HPDE6-E6E7 (cell line): ENCODE measurements at regions not wholly inside any gene's neighbourhood (a gene's known extent, or its start where the extent isn't known, plus 50 kb on each side); places are given as distances from the start of the nearest gene placed in this dataset.
A peak's percentile ranks its signal among the peaks of the same experiment; 100 is the strongest.
"Not testable (repeated sequence)": the region's sequence is repeated elsewhere in the genome, so short reads cannot be mapped to it uniquely, and the experiment has no call there.

Experiments used
- DNase-seq: peaks from one replicate; pipeline ENCODE4 v3.0.0; 2011; ENCODE audit warnings: missing footprints; ENCODE audit errors: extremely low spot score

DNA sequence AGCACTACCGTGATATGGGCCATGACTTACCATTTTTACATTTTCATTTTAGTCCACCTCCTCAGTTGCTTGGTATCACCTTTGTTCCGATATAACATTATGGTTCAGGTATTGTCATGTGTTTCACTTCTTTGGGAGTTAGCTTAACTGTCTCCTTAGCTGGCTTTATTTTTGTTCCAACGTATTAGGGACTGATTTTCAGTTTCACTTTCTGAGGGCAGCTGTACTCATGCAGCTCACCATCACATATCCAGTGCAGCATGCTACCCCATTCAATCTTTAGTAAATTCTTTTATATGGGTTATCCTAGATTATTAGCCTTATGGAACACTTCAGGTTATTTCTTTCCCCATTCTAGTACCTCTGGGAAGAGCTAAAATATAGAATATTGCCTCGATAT is 362.2 kb upstream of the IRAK1BP1 start:
- DNase-seq = no peak

DNA sequence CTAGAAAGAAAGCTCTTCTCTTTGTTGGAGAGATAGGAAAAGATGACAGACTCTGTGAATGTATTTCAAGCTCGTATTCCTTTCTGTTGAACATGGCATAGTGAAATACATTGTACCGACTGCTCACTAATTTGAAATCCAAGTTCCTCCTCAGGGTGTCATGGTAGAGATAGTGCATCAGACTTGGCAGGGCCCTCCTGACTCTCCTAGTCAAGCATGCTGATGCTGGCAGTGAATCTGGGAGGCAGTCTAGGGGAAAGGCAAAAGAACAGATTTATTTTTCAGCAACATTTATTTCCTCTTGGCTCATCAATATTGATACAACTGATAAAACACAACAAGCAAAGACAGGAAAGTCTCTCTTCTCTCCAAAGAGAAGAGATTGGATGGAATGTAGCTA is 356.3 kb upstream of the IRAK1BP1 start:
- DNase-seq = no peak

DNA sequence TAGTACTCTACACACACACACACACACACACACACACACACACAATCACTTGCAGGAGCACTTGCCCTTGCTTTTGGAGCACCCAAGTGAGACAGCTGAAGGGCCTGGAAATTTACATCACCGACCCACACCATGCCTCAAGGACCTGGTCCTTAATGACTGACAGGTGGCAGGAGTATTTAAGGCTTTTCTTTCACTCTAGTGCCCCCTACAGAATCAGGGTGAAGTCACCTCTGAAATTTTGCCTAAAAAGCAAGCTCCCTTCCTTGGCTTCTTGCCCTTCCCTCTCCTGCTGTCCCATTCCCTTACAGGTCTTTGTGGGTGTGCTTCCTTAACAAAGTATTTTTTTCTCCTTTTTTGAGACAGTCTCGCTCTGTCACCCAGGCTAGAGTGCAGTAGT is 353.5 kb upstream of the IRAK1BP1 start:
- DNase-seq = no peak

DNA sequence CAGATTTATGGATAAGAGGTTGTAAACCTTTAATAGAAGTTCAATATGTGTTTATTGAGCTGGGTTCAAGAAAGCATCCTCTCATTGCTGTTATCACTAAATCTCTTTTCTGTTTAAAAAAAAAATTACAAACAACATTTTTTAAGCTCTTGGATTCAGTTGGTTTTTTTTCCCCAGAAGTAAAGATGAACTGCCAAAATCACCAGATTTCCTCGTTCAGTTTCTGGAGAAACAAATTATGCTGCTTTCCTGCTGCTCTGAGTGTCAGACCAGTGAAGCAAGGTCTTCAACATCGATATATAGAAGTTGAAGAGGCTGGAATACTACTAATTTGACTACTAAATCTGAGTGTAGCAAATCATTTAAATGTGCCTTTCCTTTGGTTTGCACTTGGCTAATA is 352.1 kb upstream of the IRAK1BP1 start:
- DNase-seq = no peak

DNA sequence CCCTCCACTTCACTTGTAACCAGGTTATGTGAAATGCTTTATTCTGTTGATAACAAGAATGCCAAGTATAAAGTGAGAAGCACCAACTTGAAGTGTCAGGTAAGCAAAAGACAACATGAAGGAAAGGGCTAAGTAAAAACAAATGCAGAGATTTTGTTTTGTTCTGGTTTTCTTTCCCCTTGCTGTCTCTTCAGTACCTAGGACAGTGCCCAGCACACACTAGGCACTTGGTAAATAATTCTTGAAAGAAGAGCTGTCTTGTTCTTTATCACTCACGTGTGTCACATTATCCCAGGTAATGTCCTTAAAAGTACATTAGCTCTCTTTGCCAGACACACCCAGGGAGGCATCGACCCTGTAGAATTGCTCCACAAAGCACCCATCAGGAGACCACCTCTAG is 350.0 kb upstream of the IRAK1BP1 start:
- no peak for DNase-seq

DNA sequence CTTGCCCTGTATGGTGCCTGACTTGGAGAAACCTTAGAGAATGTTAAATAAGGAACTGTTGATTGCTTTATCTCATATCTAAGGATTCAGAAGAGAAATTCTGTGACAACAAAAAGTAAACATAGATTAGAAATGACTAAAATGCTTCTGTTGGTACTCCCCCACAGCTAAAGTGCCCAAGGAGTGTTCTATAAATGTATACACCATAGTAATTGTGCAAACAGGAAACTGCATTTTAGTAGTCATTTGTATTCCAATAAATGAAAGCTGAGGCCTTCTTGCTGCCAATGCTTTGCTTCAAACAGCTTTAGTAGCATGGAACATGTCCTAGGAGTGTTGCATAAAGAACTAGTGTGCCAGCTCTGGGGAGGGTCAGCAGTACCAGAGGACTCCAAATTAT is 343.7 kb upstream of the IRAK1BP1 start:
- DNase-seq = no peak

DNA sequence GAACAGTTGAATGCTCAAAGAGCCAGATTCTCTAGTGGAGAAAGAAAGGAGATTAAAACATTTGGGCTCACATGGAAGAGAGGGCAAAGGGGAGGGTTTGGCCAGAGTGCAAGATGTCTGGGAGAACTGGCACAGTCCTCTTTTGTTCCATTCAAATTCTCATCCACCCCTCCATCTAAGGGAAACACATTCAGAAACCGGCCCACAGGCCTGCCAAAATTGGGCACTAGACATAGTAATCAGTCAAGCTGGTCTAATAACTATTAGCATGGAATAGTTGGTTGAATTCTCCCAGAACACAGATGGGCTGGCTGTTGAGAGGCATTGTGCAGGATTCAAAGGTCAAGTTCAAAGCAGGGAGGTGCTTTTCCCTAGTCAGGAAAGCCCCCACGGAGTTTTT is 341.4 kb upstream of the IRAK1BP1 start:
- no peak for DNase-seq

DNA sequence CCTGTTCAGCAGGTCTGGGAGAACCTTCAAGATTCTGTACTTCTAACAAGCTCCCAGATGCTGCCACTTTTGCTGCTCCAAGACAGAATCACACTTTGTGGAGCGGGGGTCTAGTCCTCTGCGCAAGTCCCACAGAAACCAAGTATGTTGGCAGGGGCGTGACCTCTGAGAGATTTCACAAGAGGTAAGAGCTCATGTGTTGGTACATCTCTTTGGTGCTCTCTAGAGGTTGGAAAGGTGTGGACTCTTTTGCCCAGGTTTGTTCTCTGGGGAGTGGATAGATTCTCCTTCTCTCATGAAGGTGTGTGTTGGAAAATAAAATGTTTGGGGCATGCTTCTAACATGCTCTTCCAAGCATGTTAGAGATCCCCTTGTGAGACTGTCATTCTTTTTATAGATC is 340.9 kb upstream of the IRAK1BP1 start:
- no peak for DNase-seq

DNA sequence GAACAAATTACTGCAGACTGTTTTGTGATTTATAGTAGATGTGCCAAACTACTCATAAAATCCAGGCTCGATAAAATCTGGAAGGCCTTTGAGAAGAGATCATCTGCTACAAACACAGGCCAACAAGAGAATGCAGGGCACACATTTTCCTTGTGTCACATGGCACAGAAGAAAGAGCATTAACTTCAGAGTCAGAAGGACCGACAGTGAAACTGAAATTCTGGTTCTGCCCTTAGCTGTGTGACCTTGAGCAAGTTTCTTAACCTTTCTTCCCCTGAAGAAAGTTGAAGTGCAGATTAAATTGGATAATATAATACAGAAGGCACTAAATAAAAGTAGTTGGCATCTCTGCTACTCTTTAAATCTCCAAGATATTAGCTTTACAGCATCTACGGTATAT is 338.4 kb upstream of the IRAK1BP1 start:
- DNase-seq = no peak

DNA sequence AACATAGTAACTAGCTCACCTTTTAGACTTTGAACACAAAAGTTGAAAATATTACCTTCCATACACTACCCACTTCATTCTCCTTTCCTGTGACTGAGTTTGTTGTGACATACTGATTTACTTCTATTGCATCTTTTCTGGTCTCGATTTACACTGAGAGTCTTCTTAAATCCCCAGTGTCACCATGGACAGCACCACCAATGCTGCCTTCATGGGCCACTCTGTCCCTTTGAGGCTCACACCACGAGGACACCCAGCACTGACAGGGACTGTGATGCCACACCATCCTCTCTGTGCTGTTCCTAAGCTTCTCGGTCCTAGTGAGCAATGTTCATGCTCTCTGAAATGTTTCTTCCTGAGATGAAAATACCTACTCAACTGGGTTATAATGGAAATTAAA is 337.1 kb upstream of the IRAK1BP1 start:
- no peak for DNase-seq

DNA sequence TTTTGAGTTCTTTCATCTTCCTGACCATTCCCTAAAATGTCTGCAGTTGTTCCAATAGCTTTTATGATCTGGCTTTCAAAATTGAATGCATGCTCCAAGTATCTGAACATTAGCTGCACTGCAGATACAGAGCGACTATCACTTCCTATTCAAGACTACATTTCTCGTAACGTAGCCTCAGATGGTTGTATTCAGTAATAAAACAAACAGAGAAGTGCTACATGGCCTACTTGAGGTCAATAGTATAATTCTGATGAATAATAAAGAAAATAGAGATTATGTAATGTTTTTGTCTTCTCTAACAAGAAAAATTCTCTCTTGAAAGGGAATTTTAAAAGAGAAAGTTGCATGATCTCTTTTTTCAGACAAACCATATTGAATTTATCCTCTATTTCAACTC is 333.9 kb upstream of the IRAK1BP1 start:
- no peak for DNase-seq

DNA sequence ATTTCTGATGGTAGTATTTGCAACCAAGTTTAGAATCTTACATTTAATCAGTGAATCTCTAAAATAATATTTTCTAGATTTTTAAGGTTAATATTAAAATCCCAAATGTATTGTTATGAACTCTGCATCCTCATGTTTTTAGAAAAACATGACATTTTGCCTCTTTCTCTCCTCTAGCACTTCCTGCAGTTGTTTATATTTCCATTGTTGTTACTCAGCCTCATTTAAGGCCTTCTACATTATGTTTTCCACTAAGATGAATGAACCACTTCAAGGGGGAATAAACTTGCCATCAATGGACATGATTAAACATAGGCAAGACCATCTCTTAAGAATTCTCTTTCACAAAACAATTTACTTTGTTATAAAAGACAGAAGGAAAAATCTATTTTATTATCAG is 333.5 kb upstream of the IRAK1BP1 start:
- DNase-seq = no peak

DNA sequence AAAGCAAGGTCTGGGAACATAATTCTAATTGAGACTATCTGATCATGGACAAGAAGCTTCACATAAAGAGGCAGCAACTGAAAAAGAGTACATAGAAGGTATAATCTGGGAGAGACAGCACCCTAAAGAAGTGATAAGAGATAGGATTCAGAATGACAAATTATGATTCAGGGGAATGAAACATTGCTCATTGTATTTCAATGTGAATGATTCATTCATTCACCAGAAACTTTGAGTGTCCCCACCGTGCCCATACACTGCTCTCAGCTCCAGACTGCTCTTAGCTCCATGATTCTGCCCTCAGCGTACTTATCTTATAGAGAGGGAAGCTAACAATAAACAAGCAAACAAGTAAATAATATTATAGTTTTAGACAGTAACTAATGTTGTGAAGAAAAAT is 329.3 kb upstream of the IRAK1BP1 start:
- DNase-seq = peak; percentile 20

DNA sequence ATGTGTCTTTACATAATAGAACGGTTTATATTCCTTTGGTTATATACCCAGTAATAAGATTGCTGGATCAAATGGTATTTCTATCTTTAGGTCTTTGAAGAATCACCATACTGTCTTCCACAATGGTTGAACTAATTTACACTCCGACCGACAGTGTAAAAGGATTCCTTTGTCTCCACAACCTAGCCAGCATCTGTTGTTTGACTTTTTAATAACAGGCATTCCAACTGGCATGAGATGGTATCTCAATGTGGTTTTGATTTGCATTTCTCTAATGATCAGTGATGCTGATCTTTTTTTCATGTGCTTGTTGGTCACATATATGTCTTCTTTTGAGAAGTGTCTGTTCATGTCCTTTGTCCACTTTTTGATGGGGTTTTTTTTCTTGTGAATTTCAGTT is 319.7 kb upstream of the IRAK1BP1 start:
- not testable (repeated sequence) for DNase-seq

DNA sequence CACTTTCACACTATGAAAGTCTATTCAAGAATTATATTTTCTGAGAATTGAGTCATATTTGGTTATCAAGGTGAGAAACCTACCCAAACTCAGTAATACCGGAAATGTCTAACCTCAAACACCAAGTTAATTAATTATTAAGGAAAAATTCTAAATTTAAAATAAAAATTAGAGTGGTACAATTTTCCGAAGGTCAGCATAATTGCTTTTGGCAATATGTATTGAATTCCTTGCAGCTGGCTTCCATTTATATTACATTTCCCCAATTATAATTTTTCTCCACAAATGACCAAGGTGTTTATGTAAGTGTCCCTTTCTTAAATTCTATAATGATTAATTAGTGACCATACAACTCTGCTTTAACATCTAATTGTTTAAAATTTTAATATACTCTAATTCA is 316.0 kb upstream of the IRAK1BP1 start:
- no peak for DNase-seq

DNA sequence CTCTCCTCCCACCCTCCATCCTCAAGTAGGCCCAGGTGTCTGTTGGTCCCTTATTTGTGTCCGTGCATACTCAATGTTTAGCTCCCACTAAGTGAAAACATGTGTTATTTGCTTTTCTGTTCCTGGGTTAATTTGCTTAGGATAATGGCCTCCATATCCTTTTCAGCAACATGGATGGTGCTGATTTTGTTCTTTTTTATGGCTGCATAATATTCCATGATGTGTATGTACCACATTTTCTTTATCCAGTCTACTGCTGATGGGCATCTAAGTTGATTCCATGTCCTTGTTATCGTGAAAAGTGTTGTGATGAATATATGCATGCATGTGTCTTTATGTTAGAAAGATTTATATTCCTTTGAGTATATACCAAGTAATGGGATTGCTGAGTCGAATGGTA is 314.9 kb upstream of the IRAK1BP1 start:
- DNase-seq = no peak

DNA sequence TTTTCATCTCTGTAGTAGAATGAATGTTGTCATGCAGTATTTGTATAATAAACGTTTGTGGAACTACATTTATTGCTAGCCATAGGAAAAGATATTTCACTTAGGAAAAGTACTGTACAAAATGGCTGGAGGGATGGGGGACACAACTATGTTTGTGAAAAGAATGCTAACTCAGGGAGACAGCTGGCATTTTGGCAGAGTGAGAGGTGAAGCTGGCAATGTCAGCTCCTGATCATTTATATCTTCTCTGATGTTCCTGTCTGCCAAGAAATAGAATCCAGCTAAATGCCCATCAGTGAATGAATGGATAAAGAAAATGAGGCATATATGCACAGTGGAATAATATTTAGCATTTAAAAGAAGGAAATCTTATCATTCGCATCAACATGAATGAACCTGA is 313.0 kb upstream of the IRAK1BP1 start:
- no peak for DNase-seq

DNA sequence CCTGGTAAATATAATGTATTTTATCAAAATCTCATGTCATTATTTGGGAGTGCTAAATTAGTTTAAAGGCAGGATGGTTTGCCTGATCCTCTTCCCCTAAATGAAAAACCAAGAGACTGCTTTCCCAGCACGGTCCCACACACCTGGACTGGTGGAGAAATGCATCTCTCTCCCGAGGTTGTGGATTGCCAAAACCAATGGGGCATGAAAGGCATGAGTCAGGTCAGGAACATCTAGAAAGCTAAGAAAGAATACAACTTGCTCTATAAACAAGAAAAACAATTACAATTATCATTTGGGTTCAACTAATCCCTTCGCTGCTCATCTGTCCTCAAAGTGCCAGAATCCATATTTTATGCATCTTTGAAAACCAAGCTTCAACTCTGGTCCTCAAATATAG is 308.3 kb upstream of the IRAK1BP1 start:
- no peak for DNase-seq

DNA sequence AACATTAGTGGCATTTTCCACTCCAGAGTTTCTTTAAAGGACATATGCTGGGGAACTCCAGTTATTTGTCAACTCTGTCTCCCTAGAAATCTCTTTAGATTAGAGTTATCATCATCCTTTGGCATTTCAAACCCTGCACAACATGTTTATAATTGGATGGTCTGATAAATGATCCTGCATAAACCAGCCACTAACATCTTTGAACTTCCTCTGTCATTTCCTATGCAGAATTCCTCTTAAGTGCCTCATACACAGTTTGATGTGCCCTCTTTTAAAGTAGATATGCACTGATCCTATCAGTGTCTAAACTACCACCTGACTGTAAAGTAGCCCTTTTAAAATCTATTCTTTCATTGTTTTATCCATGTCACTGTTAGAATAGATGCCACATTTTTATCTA is 306.3 kb upstream of the IRAK1BP1 start:
- DNase-seq = no peak

DNA sequence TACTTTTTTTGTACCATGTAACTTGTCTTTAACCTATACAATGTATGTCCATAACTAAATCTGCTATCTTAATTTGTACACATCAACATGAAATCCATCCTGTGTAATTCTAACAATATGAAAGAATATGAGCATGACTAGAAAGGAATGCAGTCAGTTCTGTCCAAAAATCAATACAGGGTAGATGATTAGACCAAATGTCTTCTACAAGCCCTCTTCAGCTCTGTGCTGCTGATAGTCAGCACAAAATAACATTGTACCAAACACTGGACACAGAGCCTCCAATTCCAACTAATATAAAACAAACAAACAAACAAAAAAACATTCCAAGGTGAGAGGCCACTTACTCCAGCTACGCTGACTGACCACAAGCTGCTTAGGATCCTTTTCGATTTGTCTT is 301.4 kb upstream of the IRAK1BP1 start:
- no peak for DNase-seq

DNA sequence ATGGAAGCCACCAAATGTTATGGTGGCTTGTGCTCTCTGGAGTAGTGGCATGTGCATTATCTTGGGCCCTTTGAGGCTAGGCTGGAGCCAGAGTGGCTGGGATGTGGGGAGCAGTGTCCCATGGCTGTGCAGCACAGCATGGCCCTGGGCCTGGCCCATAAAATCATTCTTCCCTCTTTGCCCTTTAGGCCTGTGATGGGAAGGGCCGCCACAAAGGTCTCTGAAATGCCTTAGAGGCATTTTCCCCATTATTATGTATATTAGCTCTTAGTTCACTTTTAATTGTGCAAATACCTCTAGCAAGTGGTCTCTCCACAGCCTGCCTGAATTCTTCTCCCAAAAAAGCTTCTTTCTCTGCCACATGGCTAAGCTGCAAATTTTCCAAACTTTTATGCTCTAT is 297.3 kb upstream of the IRAK1BP1 start:
- no peak for DNase-seq

DNA sequence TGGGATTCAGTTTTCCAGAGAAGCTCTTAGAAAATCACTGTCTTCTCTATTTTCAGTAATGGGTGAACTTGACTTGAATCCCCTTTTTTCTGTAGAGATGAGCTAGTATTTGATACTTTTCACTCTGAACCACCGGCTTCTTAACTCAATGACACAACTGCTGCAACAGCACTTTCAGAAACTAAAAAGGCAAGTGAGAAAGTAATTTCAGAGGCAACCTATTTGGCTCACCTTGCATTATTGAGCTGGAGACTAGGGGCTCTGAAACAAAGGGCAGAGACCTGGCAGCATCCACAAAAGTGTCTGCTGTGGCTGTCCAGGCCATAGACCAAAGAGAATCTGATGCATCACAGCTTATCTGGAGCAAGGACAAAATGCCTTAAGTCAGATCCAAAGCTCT is 289.8 kb upstream of the IRAK1BP1 start:
- no peak for DNase-seq

DNA sequence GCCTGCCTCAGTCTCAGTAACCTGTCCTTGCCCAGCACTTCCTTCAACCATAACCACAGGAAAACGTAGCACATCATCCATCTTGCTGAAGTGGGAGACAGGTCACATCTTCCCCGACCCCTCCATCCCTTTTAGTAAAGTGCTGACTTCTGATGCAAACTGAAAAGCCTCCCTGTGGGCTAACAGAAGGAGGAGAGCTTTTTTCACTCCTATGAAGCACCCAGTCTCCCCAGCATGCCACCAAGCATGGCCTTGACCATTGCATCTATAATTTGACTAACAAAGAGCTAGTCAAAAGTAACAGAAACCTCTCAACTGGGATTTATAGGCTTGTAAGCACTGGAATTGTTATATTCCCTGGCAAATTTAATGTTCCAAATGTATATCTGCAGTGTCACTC is 288.9 kb upstream of the IRAK1BP1 start:
- DNase-seq = no peak

DNA sequence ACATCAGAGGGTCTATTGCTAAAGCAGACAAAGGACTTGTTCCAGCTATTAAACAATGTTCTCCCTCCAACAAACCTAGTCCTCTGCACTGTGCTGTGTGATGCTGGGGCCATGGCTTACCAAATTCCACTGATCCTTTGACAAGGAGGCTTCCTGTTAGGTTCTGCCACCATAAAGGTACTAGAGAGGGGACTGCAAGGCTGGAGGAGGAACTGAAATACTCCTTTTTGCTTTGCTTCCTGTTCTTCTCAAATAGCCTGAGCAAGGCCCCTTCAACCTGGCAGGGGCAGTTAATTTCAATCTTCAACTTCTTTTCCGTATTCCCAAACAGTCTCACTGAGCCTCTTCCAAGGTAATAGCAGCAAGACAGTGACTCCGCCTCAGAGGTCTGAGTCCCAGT is 286.4 kb upstream of the IRAK1BP1 start:
- DNase-seq = no peak

DNA sequence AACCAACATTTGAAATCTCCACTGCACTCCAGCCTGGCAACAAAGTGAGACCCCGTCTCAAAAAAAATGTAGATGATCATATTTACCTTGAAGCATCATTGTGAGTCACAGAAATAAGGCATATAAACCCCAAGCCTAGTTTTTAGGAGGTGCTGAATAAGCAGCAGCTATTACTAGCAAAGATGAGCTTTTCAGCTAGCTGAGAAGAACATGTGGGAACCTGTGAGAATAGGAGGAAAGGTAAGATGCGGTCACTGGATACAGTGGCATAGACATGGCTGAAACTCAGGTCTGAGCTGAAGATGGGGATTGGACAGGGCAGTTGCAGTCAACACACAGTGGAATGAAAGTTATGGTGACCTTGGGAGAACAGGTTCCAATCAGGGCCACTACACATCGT is 284.3 kb upstream of the IRAK1BP1 start:
- DNase-seq = no peak
